MM.1S (cell line): ENCODE measurements at regions not wholly inside any gene's neighbourhood (a gene's known extent, or its start where the extent isn't known, plus 50 kb on each side); places are given as distances from the start of the nearest gene placed in this dataset.

Experiments used
- DNase-seq: peaks from one replicate; pipeline ENCODE4 v3.0.0-alpha.2; 2015
- H2AFZ ChIP-seq: fragments of 300-600 bp; sonication (generic); 2 replicates; pipeline ENCODE4 v1.6.0; 2016; ENCODE audit warnings: antibody characterized with exemption, low read length
- H3F3A ChIP-seq: fragments of 300-600 bp; sonication (generic); 2 replicates; pipeline ENCODE4 v1.6.1; 2016; ENCODE audit warnings: mild to moderate bottlenecking, antibody characterized with exemption, low read length, moderate library complexity, mixed read lengths; ENCODE audit not compliant: insufficient read depth
- H3K27ac ChIP-seq: fragments of 300-600 bp; sonication (generic); 2 replicates; pipeline ENCODE4 v1.5.1; 2016; ENCODE audit warnings: mild to moderate bottlenecking, low read length
- H3K27me3 ChIP-seq: fragments of 300-600 bp; sonication (generic); replicated peaks from 2 replicates; pipeline ENCODE4 v1.6.0; 2016; ENCODE audit warnings: low read length; ENCODE audit not compliant: insufficient read depth
- H3K36me3 ChIP-seq: fragments of 300-600 bp; sonication (generic); replicated peaks from 2 replicates; pipeline ENCODE4 v1.6.1; 2016; ENCODE audit warnings: mild to moderate bottlenecking, low read length, mixed read lengths; ENCODE audit not compliant: insufficient read depth
- H3K4me1 ChIP-seq: fragments of 300-600 bp; sonication (generic); 2 replicates; pipeline ENCODE4 v1.6.1; 2016; ENCODE audit warnings: low read length, mixed read lengths
- H3K4me2 ChIP-seq: fragments of 300-600 bp; sonication (generic); 2 replicates; pipeline ENCODE4 v1.6.0; 2016; ENCODE audit warnings: low read depth, low read length
- H3K4me3 ChIP-seq: fragments of 300-600 bp; sonication (generic); 2 replicates; pipeline ENCODE4 v1.5.1; 2016; ENCODE audit warnings: low read length, mixed read lengths
- H3K79me2 ChIP-seq: fragments of 300-600 bp; sonication (generic); 2 replicates; pipeline ENCODE4 v1.6.1; 2016; ENCODE audit warnings: mixed run types, low read length, mixed read lengths
- H3K9ac ChIP-seq: fragments of 300-600 bp; sonication (generic); 2 replicates; pipeline ENCODE4 v1.6.1; 2016; ENCODE audit warnings: low read length, mixed read lengths
- H3K9me2 ChIP-seq: fragments of 300-600 bp; sonication (generic); replicated peaks from 2 replicates; pipeline ENCODE4 v1.6.1; 2016; ENCODE audit warnings: mild to moderate bottlenecking, low read length, mixed read lengths; ENCODE audit not compliant: insufficient read depth
- H3K9me3 ChIP-seq: fragments of 300-600 bp; sonication (generic); replicated peaks from 2 replicates; pipeline ENCODE4 v1.6.1; 2016; ENCODE audit warnings: mild to moderate bottlenecking, low read length, mixed read lengths; ENCODE audit not compliant: insufficient read depth
- H4K20me1 ChIP-seq: fragments of 300-600 bp; sonication (generic); 2 replicates; pipeline ENCODE4 v1.6.1; 2016; ENCODE audit warnings: mild to moderate bottlenecking, low read length, moderate library complexity, mixed read lengths; ENCODE audit not compliant: insufficient read depth
- EZH2 ChIP-seq: fragments of 300-600 bp; sonication (generic); optimal IDR thresholded peaks from 2 replicates; pipeline ENCODE3; 2017; ENCODE audit warnings: low read depth, mild to moderate bottlenecking, antibody characterized with exemption, low read length, mixed read lengths
- EZH2phosphoT487 ChIP-seq: fragments of 300-600 bp; sonication (generic); IDR thresholded peaks from 2 replicates; pipeline ENCODE4 v1.6.1; 2018; ENCODE audit warnings: antibody characterized with exemption, low read length
- TF ChIP-seq, protein P1 (sequence below): fragments of 300-600 bp; sonication (generic); IDR thresholded peaks from 2 replicates; pipeline ENCODE4 v1.5.1; 2016; ENCODE audit warnings: antibody characterized with exemption, low read length, mixed read lengths

DNA sequence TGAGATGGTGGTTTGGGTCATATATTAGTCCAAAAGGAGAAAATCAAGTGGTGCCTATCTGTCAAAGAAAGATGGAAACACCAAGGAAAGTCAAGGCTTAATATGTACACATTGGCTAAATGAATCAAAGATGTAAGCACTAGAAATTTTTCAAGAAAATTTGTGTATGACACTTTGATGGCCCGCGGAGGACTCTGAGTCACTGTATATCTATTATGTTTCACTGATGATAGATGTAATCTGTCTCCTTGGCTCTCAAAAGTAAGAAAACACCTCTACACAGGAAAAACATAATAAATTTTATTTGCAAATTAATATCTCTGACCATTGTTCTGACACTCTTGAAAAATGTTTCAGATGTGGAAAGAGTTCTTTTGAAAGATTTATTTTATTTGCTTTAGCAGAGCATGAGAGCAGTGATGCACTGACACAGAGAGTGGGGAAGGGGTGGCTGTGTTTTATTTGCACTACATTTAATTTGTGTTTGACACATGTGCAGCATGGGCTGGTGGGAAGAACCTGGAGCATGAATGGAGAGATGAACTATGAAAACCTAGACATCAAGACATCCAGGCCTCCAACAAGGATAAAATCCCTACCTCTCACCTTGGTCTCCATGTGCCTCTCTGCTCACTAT is 180.8 kb upstream of the GAS1 start:
- H3K4me1 ChIP-seq, result no peaks in the 10 kb centered on the region
- no peak overlapping the region for H3K4me3 ChIP-seq

DNA sequence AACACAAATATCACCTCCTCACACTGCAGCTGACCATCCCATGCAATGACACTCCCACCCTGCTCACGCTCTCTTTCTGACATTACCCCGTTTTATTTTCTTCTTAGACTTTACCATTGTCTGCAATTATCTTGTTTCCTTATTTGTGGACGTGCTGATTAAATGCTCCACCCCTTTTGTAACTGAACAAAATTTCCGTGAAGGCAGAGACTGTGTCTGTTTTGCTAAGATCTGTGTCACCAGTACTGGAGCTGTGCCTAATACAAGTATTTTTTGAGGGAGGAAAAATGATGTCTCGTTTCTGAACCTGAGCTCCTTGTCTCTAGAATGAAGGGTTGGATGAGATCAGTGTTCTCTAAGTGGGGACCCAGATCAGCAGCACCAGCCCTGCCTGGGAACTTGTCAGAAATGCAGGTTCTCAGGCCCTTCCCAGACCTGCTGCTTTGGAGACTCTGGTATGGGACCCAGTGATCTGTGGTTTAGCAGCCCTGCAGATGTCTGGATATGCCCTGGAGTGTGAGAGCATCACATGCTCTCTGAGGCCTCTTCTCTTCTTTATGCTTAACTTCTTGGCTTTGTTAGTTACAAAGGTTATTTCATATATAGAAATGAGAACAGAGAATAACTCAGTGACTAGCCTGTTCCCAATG is 181.7 kb upstream of the GAS1 start:
- Histone ChIP-seq H3K27ac (no peak overlapping the region), H3K4me1 (no peaks in the 10 kb centered on the region), H3K4me3 (no peak overlapping the region), H3K9me3 (no peaks in the 10 kb centered on the region), H3K36me3 (no peaks in the 10 kb centered on the region), H3K4me2 (no peak overlapping the region), H2AFZ (no peak overlapping the region), H3K27me3 (no peaks in the 10 kb centered on the region), H3F3A (no peaks in the 10 kb centered on the region), H3K9ac (no peak overlapping the region), H4K20me1 (no peaks in the 10 kb centered on the region), H3K9me2 (no peaks in the 10 kb centered on the region), H3K79me2 (no peaks in the 10 kb centered on the region)
- TF ChIP-seq EZH2phosphoT487, result no peak
- no peak for TF ChIP-seq EZH2
- TF ChIP-seq, protein P1, sequence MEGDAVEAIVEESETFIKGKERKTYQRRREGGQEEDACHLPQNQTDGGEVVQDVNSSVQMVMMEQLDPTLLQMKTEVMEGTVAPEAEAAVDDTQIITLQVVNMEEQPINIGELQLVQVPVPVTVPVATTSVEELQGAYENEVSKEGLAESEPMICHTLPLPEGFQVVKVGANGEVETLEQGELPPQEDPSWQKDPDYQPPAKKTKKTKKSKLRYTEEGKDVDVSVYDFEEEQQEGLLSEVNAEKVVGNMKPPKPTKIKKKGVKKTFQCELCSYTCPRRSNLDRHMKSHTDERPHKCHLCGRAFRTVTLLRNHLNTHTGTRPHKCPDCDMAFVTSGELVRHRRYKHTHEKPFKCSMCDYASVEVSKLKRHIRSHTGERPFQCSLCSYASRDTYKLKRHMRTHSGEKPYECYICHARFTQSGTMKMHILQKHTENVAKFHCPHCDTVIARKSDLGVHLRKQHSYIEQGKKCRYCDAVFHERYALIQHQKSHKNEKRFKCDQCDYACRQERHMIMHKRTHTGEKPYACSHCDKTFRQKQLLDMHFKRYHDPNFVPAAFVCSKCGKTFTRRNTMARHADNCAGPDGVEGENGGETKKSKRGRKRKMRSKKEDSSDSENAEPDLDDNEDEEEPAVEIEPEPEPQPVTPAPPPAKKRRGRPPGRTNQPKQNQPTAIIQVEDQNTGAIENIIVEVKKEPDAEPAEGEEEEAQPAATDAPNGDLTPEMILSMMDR, result no peak
- no peak for DNase-seq

More for the DNA sequence above, 180.8 kb upstream of the GAS1 start:
- Histone ChIP-seq H3F3A (no peaks in the 10 kb centered on the region), H3K79me2 (no peaks in the 10 kb centered on the region), H3K27me3 (no peaks in the 10 kb centered on the region), H3K4me2 (no peak overlapping the region), H3K36me3 (no peaks in the 10 kb centered on the region), H3K9me3 (no peaks in the 10 kb centered on the region), H3K27ac (no peak overlapping the region), H4K20me1 (no peaks in the 10 kb centered on the region), H3K9ac (no peak overlapping the region), H3K9me2 (no peaks in the 10 kb centered on the region), H2AFZ (no peak overlapping the region)
- DNase-seq, result no peak
- TF ChIP-seq EZH2phosphoT487 (no peak), EZH2 (no peak)
- TF ChIP-seq, protein P1, result no peak

DNA sequence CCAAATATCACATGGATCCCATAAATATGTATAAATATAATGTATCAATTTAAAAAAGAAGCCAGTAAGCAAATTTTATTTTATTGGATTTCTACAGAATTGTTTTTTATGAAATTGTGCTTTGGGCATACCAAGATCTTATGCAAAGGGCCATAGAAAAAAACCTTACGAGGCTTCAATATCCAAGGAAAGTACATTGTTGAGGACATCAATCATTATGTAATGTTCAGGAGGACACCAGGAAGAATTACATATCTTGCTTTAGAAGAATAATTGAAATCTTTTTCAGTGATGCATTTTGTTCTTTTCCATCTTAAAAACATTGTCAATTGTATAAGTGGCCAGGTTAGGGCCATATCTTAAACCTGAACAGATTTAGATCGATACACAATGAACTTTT is 187.8 kb upstream of the GAS1 start:
- no peaks in the 10 kb centered on the region for H3K4me1 ChIP-seq
- DNase-seq, result no peak
- H3K9me2 ChIP-seq, result no peaks in the 10 kb centered on the region
- no peaks in the 10 kb centered on the region for H3F3A ChIP-seq
- no peak overlapping the region for H2AFZ ChIP-seq
- no peaks in the 10 kb centered on the region for H4K20me1 ChIP-seq
- TF ChIP-seq EZH2 (no peak), EZH2phosphoT487 (no peak)
- TF ChIP-seq, protein P1, result no peak
- H3K4me3 ChIP-seq, result no peak overlapping the region
- no peaks in the 10 kb centered on the region for H3K79me2 ChIP-seq
- no peaks in the 10 kb centered on the region for H3K9me3 ChIP-seq
- no peaks in the 10 kb centered on the region for H3K36me3 ChIP-seq
- H3K4me2 ChIP-seq, result no peak overlapping the region
- H3K27ac ChIP-seq, result no peak overlapping the region
- H3K27me3 ChIP-seq, result no peaks in the 10 kb centered on the region
- H3K9ac ChIP-seq, result no peak overlapping the region
